Bronchial epithelial cell (primary cell): ENCODE measurements at regions not wholly inside any gene's neighbourhood (a gene's known extent, or its start where the extent isn't known, plus 50 kb on each side); places are given as distances from the start of the nearest gene placed in this dataset.

Source experiments
- DNase-seq: peaks from one replicate; pipeline ENCODE4 v3.0.0-alpha.2; 2010; ENCODE audit warnings: low read depth
- FAIRE-seq: peaks from 2 replicates; lab custom pipeline; 2011; peaks lifted over from hg19 to GRCh38; lab: Jason Lieb, UNC
- H3K27me3 ChIP-seq: 2 replicates; pipeline ENCODE4 v1.5.1; 2011; ENCODE audit warnings: low read length; ENCODE audit not compliant: control insufficient read depth, insufficient read depth
- H3K36me3 ChIP-seq: 2 replicates; pipeline ENCODE4 v1.5.1; 2011; ENCODE audit warnings: low read length; ENCODE audit not compliant: control insufficient read depth, insufficient read depth
- H3K4me3 ChIP-seq: 2 replicates; pipeline ENCODE4 v1.5.1; 2011; ENCODE audit warnings: mild to moderate bottlenecking, low read depth, low read length, control low read depth
- CTCF ChIP-seq: IDR thresholded peaks from 2 replicates; pipeline ENCODE4 v1.5.1; 2011; ENCODE audit warnings: mild to moderate bottlenecking, moderate library complexity, low read length, control low read depth, inconsistent platforms; ENCODE audit not compliant: insufficient read depth, severe bottlenecking

- Histone ChIP-seq H3K36me3 (no peaks in the 10 kb centered on the region), H3K27me3 (no peaks in the 10 kb centered on the region), H3K4me3 (no peak overlapping the region)
- FAIRE-seq = no peak
- TF ChIP-seq CTCF = no peak
- no peak for DNase-seq
Measured at GRCh38 chr6:149236589-149236988, 80.9 kb upstream of the TAB2 start.

DNA sequence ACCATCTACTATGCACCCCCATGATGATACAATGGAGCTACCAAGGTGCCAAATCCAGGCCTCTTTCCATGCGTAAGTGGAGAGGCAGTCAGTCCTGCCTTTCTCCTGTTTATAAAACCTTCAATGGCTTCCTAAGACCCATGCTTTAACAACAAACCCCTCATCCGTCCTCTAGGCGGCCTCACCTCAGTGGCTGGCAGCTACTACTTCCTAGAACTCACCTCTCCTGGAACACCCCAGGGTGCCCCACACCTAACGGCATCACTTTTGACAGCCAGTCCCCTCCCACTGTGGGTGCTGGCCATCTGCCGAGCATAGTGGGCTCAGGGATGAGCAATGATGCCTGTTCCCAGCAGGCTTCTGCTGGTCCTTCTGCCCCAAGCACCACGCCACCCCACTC, 80.0 kb upstream of the TAB2 start:
- FAIRE-seq = no peak
- no peak for TF ChIP-seq CTCF
- H3K27me3 ChIP-seq = no peaks in the 10 kb centered on the region
- no peak for DNase-seq
- no peak overlapping the region for H3K4me3 ChIP-seq
- no peaks in the 10 kb centered on the region for H3K36me3 ChIP-seq

DNA sequence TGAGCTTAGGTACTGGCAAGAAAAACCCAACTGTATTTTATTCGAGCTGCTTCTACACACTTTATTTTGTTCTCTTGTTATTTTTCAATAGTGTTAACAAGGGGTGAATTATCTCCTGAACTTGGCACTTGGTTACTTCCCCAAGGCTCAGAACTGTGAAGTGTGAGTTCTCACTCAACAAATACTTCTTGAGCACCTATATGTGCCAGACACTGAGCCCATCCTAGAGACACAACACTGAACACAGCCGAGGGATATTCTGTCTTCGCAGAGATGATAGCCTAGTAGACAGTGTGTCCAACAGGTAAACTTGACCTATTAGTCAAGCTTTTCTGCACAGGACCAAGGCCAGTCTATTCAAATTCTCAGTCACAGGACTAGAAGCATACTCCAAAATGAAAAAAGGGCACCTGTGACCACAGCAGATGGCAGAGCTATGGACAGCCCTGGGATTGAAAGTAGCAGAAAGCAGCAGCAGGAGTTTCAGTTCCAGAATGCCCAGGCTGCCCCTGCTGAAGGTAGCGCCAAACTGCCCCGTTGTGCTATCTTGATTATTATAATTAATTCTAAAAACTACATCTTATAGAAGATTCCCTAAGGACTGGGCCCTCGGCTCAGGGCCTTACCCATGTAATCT, 77.8 kb upstream of the TAB2 start:
- Histone ChIP-seq H3K4me3 (no peak overlapping the region), H3K36me3 (no peaks in the 10 kb centered on the region), H3K27me3 (no peaks in the 10 kb centered on the region)
- DNase-seq = no peak
- no peak for FAIRE-seq
- no peak for TF ChIP-seq CTCF

- no peak for DNase-seq
- Histone ChIP-seq H3K36me3 (no peaks in the 10 kb centered on the region), H3K27me3 (no peaks in the 10 kb centered on the region), H3K4me3 (no peak overlapping the region)
- TF ChIP-seq CTCF = no peak
- FAIRE-seq = no peak
Measured at GRCh38 chr6:149242883-149243282, 74.6 kb upstream of the TAB2 start.

DNA sequence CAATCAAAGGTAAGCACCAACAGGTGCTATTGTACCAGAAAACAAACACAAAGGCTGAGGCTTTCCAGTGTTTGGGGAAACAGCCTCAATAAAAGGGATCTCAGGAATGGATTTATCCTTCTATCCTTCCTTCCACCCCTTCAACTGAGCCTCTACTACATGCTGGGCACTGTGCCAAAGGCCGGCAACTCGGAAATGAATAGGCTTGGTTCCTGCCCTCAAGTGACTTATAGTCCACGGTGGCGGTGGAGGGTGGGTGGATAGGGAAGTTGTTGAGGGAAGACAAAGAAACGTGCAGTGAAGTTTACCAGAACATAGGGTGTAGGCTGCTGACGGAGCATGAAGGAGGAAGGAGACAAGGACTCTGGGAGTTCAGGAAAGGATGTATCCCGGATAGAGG, 73.4 kb upstream of the TAB2 start:
- no peak for TF ChIP-seq CTCF
- no peak overlapping the region for H3K4me3 ChIP-seq
- FAIRE-seq (no peak), DNase-seq (no peak)
- H3K27me3 ChIP-seq = no peaks in the 10 kb centered on the region
- no peaks in the 10 kb centered on the region for H3K36me3 ChIP-seq
